CD4-positive, CD25-positive, alpha-beta regulatory T cell (primary cell): ENCODE measurements at regions not wholly inside any gene's neighbourhood (a gene's known extent, or its start where the extent isn't known, plus 50 kb on each side); places are given as distances from the start of the nearest gene placed in this dataset.

Experiments
- ATAC-seq, 2 donors: fragments of 150-1000 bp; cut with Tn5 transposase; one replicate each; pipeline ENCODE4 v1.10.0; 2021; ENCODE audit warnings: low read depth in 2 of 2, moderate number of reproducible peaks in 2 of 2, moderate library complexity in 1 of 2
- DNase-seq, 3 donors: peaks; one replicate each; pipeline versions ENCODE4 v3.0.0 to v3.0.0-alpha.2; 2012 to 2022; ENCODE audit warnings: mixed read lengths in 1 of 3
- H3K27ac ChIP-seq: one replicate; pipeline ENCODE4 v1.7.0; 2013; ENCODE audit warnings: mild to moderate bottlenecking, low read length; ENCODE audit not compliant: insufficient read depth, poor library complexity, severe bottlenecking
- H3K27me3 ChIP-seq: one replicate; pipeline ENCODE4 v1.7.0; 2013; ENCODE audit warnings: low read length; ENCODE audit not compliant: control insufficient read depth, insufficient read depth
- H3K36me3 ChIP-seq: one replicate; pipeline ENCODE4 v1.7.0; 2013; ENCODE audit warnings: mild to moderate bottlenecking, low read length, moderate library complexity; ENCODE audit not compliant: control insufficient read depth, insufficient read depth
- H3K4me1 ChIP-seq: 2 replicates; pipeline ENCODE4 v1.7.0; 2013; ENCODE audit warnings: mild to moderate bottlenecking, low read length; ENCODE audit not compliant: insufficient read depth, control insufficient read depth, poor library complexity, severe bottlenecking
- H3K4me3 ChIP-seq: one replicate; pipeline ENCODE4 v1.7.0; 2013; ENCODE audit warnings: low read depth, mild to moderate bottlenecking, low read length, moderate library complexity
- H3K9me3 ChIP-seq, 2 experiments: 1 replicate in 1 of 2; 2 replicates in 1 of 2; pipeline ENCODE4 v1.7.0; 2013; ENCODE audit warnings: low read length in 2 of 2, mild to moderate bottlenecking in 1 of 2, moderate library complexity in 1 of 2; ENCODE audit not compliant: control insufficient read depth in 2 of 2
- H3K27ac Mint-ChIP-seq, 3 donors: one replicate each; pipeline ENCODE4 v1.8.0; 2020 to 2022; ENCODE audit warnings: mild to moderate bottlenecking in 3 of 3, mixed read lengths in 3 of 3, moderate library complexity in 2 of 3
- H3K27me3 Mint-ChIP-seq: one replicate; pipeline ENCODE4 v1.8.0; 2022; ENCODE audit warnings: mild to moderate bottlenecking, mixed read lengths
- H3K36me3 Mint-ChIP-seq: one replicate; pipeline ENCODE4 v1.8.0; 2020; ENCODE audit warnings: mixed read lengths
- H3K4me1 Mint-ChIP-seq, 4 donors: one replicate each; pipeline ENCODE4 v1.8.0; 2020 to 2022; ENCODE audit warnings: mixed read lengths in 4 of 4, mild to moderate bottlenecking in 1 of 4
- H3K4me3 Mint-ChIP-seq, 4 donors: one replicate each; pipeline ENCODE4 v1.8.0; 2020 to 2022; ENCODE audit warnings: mild to moderate bottlenecking in 4 of 4, mixed read lengths in 4 of 4, moderate library complexity in 3 of 4
- H3K9me3 Mint-ChIP-seq, 7 donors: one replicate each; pipeline ENCODE4 v1.8.0; 2020 to 2022; ENCODE audit warnings: mixed read lengths in 7 of 7, mild to moderate bottlenecking in 3 of 7, moderate library complexity in 2 of 7

DNA sequence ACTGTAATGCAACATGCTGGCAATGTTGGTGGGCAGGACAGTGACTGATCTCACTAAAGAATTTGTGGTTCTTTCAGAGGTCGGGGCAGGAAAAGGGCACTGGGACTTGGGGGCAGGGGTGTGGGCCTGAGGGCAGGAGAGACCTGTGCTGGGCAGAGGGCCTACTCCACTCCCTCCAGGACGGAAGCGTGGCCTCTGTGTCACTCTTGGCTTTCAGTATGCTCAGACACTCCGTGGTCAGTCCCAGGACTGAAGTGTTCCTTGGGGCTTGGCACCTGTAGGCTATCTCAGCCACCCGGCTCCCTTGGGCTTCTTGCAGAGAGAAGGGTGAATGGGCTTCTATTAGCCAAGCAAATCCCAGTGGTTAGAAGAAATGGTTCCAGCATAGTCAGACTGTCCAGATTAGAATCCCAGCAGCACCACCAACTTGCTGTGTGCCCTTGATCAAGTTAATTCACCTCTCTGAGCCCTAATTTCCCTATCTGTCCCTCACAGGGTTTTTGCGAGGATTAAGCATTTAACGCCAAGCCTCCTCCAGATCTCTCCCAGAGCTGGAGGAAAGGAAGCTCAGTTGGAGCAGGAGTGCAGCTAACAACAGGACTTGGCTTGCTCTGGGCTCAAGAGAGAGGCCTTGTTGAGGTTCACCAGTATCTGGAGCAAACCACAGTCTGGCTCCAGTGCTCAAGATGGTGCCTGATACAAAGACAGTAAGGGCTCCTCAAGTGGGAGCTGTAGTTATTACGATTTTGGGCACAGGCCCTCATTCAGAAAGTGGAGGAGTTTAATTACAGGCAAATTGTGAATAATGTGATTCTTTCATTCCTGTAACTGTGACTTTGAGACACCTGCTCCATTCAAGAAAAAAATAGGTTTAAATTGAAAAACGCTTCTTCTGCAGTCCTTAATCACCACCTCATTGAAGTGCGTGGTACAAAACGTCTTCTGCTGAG, 57.7 kb upstream of the LRP8 start:
- H3K9me3 Mint-ChIP-seq = peaks cover 0 to 8% (median 0%) of the 10 kb centered on the region in 7 donors
- Histone ChIP-seq H3K4me3 (no peak overlapping the region), H3K27me3 (peaks cover 3% of the 10 kb centered on the region), H3K27ac (no peak overlapping the region), H3K36me3 (no peaks in the 10 kb centered on the region), H3K4me1 (no peaks in the 10 kb centered on the region), H3K9me3 (peaks cover 0 to 5% of the 10 kb centered on the region in 2 experiments)
- no peak overlapping the region for H3K4me3 Mint-ChIP-seq
- no peaks in the 10 kb centered on the region for H3K4me1 Mint-ChIP-seq
- H3K36me3 Mint-ChIP-seq = no peaks in the 10 kb centered on the region
- peak overlapping the region in 1 of 3 donors; percentile 16 for H3K27ac Mint-ChIP-seq
- H3K27me3 Mint-ChIP-seq = peaks cover 25% of the 10 kb centered on the region
- ATAC-seq (no peak), DNase-seq (no peak)

DNA sequence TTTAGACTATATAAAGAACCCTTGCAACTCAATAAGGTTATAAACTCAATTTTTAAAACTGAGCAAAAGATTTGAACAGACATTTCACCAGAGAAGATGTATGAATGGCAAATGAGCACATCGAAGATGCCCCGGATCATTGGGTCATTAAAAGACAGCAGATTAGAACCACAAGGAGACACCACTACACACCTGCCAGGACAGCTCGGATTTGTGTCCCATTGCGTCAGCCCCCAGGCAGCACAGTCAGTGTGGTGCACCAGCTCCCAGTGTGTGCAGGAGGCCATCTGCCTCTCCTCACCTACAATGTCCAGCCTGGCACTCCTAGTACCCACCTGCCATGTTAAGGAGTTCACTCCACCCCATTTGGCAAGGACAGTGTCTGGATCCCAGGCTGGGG, 61.1 kb upstream of the LRP8 start:
- Mint-ChIP-seq H3K27me3 (peaks cover 17% of the 10 kb centered on the region), H3K36me3 (no peaks in the 10 kb centered on the region), H3K4me1 (peaks cover 0 to 4% (median 2%) of the 10 kb centered on the region in 4 donors), H3K4me3 (no peak overlapping the region), H3K27ac (peak overlapping the region in 1 of 3 donors; percentile 28), H3K9me3 (peaks cover 0 to 8% (median 0%) of the 10 kb centered on the region in 7 donors)
- Histone ChIP-seq H3K4me3 (no peak overlapping the region), H3K27ac (no peak overlapping the region), H3K4me1 (no peaks in the 10 kb centered on the region), H3K27me3 (no peaks in the 10 kb centered on the region), H3K9me3 (peaks cover 0 to 5% of the 10 kb centered on the region in 2 experiments), H3K36me3 (no peaks in the 10 kb centered on the region)
- ATAC-seq (no peak), DNase-seq (no peak)

DNA sequence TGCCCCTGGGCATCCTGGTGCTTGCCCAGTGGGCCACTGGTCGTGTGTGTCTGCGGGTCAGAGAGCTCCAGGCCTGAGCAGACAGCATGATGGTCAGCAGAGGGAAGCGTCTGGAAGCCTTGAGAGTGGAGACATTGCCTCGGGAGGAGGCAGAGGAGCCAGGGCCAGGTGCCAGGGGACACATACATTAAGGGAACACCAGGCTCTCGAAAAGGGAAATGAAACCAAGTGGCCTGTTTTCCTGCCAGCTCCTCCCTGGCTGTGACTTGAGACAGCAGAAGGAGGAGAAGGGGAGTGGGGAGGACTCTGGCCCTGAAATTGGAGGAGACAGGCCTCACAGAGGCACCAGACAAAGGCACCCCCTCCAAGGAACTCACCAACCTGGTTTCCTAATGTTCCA, 62.4 kb upstream of the LRP8 start:
- Histone ChIP-seq H3K9me3 (peaks cover 0 to 5% of the 10 kb centered on the region in 2 experiments), H3K27ac (no peak overlapping the region), H3K4me3 (no peak overlapping the region), H3K4me1 (no peaks in the 10 kb centered on the region), H3K36me3 (no peaks in the 10 kb centered on the region), H3K27me3 (no peaks in the 10 kb centered on the region)
- Mint-ChIP-seq H3K27me3 (peaks cover 21% of the 10 kb centered on the region), H3K27ac (no peak overlapping the region), H3K4me3 (no peak overlapping the region), H3K4me1 (peaks cover 0 to 4% (median 2%) of the 10 kb centered on the region in 4 donors), H3K36me3 (no peaks in the 10 kb centered on the region), H3K9me3 (peaks cover 0 to 8% (median 0%) of the 10 kb centered on the region in 7 donors)
- ATAC-seq = no peak
- no peak for DNase-seq

DNA sequence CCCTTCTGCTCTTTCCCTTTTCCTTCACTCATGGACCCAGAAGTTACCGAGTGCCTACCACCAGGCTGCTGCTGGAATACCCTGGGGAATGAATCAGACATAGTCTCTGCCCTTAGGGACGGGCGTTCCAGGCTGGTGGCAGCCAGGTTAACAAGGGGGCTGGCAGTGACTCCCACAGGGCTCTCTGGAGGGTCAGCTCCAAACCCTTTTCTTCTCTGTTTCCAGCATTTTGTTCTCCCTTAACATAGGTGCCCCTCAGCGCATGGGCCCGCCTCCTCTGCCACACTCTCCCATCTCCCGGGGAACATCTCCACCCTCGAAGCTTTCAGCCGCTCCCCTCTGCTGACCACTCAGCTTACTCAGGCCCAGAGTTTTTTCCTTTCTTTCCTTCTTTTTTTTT, 62.9 kb upstream of the LRP8 start:
- peak overlapping the region in 1 of 3 donors; percentile 38 for H3K27ac Mint-ChIP-seq
- no peak for ATAC-seq

DNA sequence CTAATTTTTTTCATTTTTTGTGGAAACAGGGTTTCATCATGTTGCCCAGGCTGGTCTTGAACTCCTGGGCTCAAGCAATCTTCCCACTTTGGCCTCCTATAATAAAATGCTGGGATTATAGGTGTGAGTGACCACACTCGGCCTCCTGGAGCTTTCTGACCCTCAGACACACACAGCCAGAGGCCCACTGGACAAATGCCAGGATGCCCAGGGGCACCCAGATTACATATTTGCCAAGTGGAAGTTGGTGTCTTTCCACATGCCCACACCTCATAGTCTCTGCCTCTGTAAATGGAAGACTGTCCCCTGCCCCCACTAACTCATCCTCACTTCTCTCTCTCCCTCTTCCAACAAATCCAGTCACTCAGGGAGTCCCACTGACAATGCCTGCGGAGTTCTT, 63.4 kb upstream of the LRP8 start:
- Mint-ChIP-seq H3K27ac (no peak overlapping the region), H3K4me1 (peaks cover 0 to 4% (median 2%) of the 10 kb centered on the region in 4 donors), H3K4me3 (no peak overlapping the region), H3K9me3 (peaks cover 0 to 8% (median 0%) of the 10 kb centered on the region in 7 donors), H3K27me3 (peaks cover 21% of the 10 kb centered on the region), H3K36me3 (no peaks in the 10 kb centered on the region)
- Histone ChIP-seq H3K27ac (no peak overlapping the region), H3K36me3 (no peaks in the 10 kb centered on the region), H3K4me1 (no peaks in the 10 kb centered on the region), H3K9me3 (peaks cover 0 to 5% of the 10 kb centered on the region in 2 experiments), H3K27me3 (no peaks in the 10 kb centered on the region), H3K4me3 (no peak overlapping the region)
- DNase-seq (no peak), ATAC-seq (no peak)

More for the DNA sequence above, 62.9 kb upstream of the LRP8 start:
- Mint-ChIP-seq H3K36me3 (no peaks in the 10 kb centered on the region), H3K4me1 (peaks cover 0 to 4% (median 2%) of the 10 kb centered on the region in 4 donors), H3K27me3 (peaks cover 21% of the 10 kb centered on the region), H3K4me3 (no peak overlapping the region), H3K9me3 (peaks cover 0 to 8% (median 0%) of the 10 kb centered on the region in 7 donors)
- no peaks in the 10 kb centered on the region for H3K4me1 ChIP-seq
- DNase-seq = no peak
- H3K9me3 ChIP-seq = peaks cover 0 to 5% of the 10 kb centered on the region in 2 experiments
- no peak overlapping the region for H3K27ac ChIP-seq
- H3K36me3 ChIP-seq = no peaks in the 10 kb centered on the region
- H3K27me3 ChIP-seq = no peaks in the 10 kb centered on the region
- H3K4me3 ChIP-seq = no peak overlapping the region

DNA sequence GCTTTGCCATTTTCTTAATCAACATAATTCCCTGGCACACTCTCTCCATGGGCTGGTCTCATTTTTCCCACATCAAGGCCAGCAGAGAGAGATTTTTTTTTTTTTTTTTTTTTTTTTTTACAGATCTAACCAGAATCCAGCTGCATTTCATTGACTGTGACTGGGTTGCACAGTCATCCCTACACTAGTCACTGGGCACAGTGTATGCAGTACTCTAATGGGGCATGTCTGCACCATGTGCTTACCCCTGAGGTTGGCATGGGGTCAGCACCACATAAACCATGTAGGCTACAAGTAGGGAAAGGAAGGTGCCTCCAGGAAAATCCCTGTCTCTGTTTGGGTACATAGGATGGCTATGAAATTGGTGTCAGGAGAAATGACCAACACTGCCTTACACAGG, 64.1 kb upstream of the LRP8 start:
- ATAC-seq (no peak), DNase-seq (no peak)
- Histone ChIP-seq H3K4me1 (no peaks in the 10 kb centered on the region), H3K9me3 (peaks cover 0 to 5% of the 10 kb centered on the region in 2 experiments), H3K36me3 (no peaks in the 10 kb centered on the region), H3K4me3 (no peak overlapping the region), H3K27ac (no peak overlapping the region), H3K27me3 (no peaks in the 10 kb centered on the region)
- H3K27me3 Mint-ChIP-seq = peaks cover 21% of the 10 kb centered on the region
- H3K36me3 Mint-ChIP-seq = no peaks in the 10 kb centered on the region
- peaks cover 0 to 8% (median 0%) of the 10 kb centered on the region in 7 donors for H3K9me3 Mint-ChIP-seq
- no peak overlapping the region for H3K27ac Mint-ChIP-seq
- peaks cover 0 to 4% (median 2%) of the 10 kb centered on the region in 4 donors for H3K4me1 Mint-ChIP-seq
- H3K4me3 Mint-ChIP-seq = no peak overlapping the region

DNA sequence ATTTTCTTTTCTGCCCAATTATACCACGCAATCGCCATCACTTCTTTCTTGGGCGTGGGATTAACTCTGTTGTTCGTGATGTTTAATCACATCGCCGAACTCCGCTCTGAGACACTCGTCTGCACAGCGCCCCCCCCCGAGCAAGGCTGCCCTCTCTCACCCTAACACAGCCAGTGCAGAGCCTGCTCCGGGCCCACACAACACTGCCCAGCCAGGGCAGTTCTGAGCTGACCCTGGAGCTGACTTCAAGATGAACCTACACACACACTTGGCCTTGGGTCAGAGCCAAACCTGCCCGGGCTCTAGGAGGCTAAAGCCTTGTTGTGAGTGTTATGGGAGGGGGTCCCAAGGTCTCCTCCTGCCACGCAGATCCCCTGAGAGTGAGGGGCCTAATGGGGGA, 64.6 kb upstream of the LRP8 start:
- Mint-ChIP-seq H3K27me3 (peaks cover 21% of the 10 kb centered on the region), H3K4me3 (no peak overlapping the region)
- DNase-seq = no peak

More for the DNA sequence above, 64.6 kb upstream of the LRP8 start:
- no peaks in the 10 kb centered on the region for H3K4me1 ChIP-seq
- H3K27ac ChIP-seq = no peak overlapping the region
- peaks cover 0 to under 1% of the 10 kb centered on the region in 2 experiments for H3K9me3 ChIP-seq
- Mint-ChIP-seq H3K4me1 (peaks cover 0 to 4% (median 2%) of the 10 kb centered on the region in 4 donors), H3K9me3 (peaks cover 0 to 5% (median 0%) of the 10 kb centered on the region in 7 donors), H3K36me3 (no peaks in the 10 kb centered on the region), H3K27ac (no peak overlapping the region)
- no peaks in the 10 kb centered on the region for H3K36me3 ChIP-seq
- no peak overlapping the region for H3K4me3 ChIP-seq
- ATAC-seq = no peak
- H3K27me3 ChIP-seq = no peaks in the 10 kb centered on the region
